Skeletal muscle cell (primary cell): ENCODE measurements at regions not wholly inside any gene's neighbourhood (a gene's known extent, or its start where the extent isn't known, plus 50 kb on each side); places are given as distances from the start of the nearest gene placed in this dataset.

Experiments used
- DNase-seq: peaks from one replicate; pipeline ENCODE4 v3.0.0-alpha.2; 2010; ENCODE audit warnings: low read depth
- H3K4me3 ChIP-seq: 2 replicates; pipeline ENCODE4 v1.5.1; 2011; ENCODE audit warnings: low read depth, mild to moderate bottlenecking, control low read depth, low read length, moderate library complexity

DNA sequence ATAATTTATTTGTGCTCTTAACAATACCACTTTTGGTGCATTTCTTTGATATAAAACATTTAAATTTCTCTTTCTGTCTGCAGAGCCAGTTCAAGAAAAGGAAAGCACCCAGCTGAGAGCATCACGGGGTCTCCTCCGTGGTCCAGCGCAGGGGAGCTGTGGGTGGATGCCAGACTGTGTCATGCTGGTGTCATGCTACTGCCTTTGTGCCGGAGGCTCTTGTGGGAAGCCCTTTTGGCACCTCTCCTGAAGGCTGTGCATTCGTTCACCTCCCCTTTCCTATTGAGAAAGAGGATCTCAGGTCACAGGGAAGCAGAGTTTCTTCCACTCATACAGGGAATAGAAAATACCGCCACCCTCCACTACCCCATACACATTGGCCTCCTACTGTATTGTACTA is 450.4 kb downstream of the GALR1 start:
- no peak overlapping the region for H3K4me3 ChIP-seq
- no peak for DNase-seq

DNA sequence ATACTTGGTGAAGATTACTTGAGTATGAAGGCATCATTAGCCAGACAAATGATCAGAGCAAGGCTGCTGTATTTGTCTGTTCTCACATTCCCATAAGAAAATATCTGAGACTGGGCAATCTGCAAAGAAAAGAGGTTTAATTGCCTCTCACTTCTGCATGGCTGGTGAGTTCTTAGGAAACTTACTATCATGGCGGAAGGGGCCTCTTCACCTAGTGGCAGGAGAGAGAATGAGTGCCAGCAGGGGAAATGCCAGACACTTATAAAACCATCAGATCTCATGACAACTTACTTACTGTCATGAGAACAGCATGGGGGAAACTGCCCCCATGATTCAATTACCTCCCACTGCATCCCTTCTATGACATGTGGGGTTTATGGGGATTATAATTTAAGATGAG is 452.3 kb downstream of the GALR1 start:
- no peak overlapping the region for H3K4me3 ChIP-seq
- no peak for DNase-seq

DNA sequence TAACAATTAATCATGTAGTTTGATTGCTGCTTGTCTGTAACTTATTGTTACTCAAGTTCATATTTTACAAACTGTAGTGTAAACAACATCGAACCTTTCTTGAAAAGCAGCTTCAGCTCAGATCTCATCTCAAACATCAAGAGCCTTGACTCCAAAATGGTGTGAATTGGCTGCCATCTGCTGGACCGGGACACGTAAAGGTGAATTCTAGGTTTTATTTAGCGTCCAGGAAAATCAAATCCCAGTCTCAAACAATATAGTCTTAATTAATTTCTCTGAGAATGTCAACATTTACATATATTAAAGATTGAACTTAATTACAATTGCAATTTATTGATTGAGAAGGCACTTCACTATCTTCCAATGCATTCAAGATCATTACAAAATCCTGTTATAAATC is 453.0 kb downstream of the GALR1 start:
- H3K4me3 ChIP-seq = no peak overlapping the region
- DNase-seq = no peak

DNA sequence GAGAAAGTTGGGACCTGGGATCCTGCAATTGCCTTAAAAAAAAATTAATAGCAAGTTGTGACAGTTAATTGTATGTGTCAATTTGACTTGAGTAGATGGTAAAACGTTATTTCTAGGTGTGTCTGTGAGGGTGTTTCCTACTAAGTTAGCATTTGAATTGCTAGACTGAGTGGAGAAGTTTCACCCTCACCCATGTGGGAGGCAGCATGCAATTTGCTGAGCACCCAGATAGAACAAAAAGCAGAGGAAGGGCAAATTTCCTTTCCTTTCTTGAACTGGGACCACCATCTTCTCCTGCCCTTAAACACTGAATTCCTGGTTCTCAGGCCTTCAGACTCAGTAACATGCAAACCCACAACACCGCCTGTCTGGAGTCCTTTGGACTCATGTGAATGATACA is 455.7 kb downstream of the GALR1 start:
- DNase-seq = no peak
- no peak overlapping the region for H3K4me3 ChIP-seq

DNA sequence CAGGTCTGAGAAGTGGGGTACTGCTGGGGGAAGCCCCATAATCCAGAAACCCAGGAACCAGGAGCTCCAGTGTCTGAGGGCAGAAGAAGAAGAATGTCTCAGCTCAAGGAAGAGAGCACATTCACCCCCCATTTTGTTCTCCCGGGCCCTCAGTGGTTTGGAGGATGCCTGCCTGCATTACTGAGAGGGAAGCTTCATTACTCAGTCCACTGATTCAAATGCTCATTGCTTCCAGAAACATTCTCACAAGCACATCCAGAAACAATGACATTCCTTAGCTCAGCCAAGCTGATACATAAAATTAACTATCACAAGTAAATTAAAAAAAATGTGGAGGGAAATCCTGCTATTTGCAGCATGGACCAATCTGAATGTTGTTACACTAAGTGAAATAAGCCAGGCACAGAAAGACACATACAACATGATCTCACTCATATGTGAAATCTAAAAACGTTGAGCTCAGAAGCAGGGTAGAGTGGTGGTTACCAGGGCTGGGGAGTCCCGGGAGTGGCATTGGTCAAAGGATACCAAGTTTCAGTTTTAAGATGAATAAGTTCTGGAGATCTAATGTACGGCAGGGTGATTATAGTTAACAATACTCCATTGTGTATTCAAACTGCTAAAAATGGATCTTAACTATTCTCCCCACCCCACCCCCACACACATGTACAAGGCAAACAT is 459.3 kb downstream of the GALR1 start:
- no peak overlapping the region for H3K4me3 ChIP-seq
- no peak for DNase-seq

DNA sequence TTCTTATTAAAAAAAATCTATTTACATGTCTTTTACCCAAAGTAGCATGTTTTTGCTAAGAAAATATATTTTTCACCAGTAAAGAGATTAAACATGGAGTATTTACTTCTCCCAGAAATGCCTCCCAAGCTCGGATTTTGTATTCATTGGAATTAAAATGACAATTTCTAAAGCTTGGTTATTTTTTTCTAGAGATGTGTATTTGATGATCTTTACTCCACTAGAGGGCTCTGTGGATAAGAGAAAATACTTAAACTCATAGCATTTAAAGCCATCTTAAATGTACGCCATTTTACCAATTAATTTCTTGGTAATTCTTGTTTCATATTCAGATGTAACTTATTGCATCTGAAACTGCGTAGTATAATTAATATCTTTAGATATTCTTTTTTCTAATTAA is 461.4 kb downstream of the GALR1 start:
- DNase-seq = no peak
- H3K4me3 ChIP-seq = no peak overlapping the region

DNA sequence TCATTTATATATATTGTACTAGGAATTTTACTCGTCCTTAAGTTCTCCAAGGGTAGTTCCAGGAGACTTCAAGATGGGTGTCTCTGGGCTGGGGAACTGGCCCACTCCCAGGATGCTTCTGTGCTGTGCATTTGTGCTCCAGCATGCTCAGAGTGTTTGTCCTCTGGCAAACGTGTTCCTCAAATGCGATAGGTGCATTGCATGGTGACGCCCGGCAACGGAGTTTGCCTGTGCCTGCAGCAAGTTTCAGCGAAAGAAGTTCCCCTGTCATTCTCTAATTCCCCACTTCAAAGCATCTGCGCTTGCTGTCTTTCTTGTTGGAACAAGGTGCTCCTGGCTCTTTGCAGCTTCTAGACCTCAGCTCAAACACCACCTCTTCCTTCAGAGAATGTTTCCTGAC is 465.1 kb downstream of the GALR1 start:
- no peak for DNase-seq

DNA sequence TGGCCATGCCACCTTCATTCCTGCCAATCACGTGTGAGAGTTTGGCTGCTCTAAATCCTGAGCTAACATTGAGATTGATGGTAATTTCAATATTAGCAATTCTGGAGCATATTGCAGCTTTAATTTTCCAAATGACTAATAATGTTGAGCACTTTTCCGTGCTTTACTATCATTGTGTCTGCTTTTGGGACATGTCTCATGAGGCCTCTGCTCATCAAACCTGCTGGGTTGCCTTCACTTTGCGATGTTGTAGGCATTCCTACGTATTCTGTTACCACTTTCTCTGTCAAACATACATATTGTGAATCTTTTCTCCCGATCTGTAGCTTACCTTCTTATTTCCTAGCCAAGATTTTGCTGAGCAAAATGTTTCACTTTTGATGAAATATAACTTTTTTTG is 466.6 kb downstream of the GALR1 start:
- DNase-seq = no peak
- H3K4me3 ChIP-seq = no peak overlapping the region

More for the DNA sequence above, 465.1 kb downstream of the GALR1 start:
- no peak overlapping the region for H3K4me3 ChIP-seq

DNA sequence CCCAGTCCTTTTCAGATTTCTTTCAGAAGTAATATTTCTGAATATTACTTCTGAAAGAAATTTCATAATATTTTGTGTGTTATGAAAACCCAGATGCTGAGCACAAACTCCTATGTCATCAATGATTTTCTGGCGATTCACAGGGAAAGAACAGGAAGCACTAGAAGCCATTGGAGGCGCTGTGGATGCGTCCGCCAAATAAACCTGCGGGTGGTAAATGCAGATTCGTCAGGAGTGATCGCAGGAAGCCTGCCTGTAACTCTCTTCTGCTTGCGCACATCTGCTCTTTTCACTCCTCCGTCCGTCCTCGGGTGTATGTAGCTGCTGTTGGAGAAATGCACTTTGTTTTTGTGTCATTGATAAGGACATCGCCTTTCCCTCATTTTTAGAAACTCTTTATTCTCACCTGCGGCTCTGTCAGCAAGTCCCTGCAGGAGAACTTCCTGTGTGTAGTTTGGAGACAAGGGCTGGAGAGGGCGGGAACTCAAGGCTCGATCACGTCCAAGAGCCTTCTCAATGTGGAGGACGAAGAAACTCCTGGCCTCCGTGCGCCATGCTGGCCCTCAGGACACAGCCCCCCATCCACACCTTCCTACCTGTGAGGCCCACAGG is 483.8 kb downstream of the GALR1 start:
- no peak overlapping the region for H3K4me3 ChIP-seq
- no peak for DNase-seq

DNA sequence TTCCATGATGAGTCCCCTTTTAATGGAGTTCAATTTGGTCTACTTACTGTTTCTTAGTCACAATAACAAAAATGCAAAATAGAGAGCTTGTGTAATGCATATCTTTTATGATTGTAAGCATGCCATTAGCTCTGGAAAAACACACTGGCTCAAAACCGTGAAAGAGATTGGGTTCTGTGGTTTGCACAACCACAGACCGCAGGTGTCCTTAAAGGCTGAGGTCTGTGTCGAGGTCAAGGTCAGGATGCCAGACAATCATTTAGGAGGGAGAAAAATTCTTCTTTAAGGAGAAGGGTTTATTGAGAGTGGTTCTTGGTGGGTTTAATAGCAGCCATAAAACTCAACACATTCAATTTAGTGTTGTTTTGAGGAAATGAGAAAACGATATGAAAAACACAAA is 487.2 kb downstream of the GALR1 start:
- no peak for DNase-seq
- H3K4me3 ChIP-seq = no peak overlapping the region

DNA sequence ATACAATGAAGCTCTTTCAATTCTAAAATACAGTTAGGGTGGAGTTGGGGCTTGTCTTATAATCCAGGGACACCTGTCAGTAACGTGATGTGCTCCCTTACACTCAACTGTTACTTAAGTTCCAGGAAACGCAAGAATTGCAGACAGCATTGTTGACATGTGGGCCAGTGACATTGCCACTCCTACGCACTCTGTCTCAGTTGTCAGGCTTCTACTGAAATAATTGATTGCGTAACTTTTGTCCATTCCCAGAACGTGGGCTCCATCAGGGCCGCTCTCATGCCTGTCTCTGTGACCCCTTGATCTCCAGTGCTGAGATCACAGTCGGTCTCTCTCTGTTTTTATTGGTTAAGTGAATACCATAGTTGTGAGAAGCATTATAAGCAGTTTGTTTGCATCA is 487.8 kb downstream of the GALR1 start:
- DNase-seq = no peak
- no peak overlapping the region for H3K4me3 ChIP-seq

DNA sequence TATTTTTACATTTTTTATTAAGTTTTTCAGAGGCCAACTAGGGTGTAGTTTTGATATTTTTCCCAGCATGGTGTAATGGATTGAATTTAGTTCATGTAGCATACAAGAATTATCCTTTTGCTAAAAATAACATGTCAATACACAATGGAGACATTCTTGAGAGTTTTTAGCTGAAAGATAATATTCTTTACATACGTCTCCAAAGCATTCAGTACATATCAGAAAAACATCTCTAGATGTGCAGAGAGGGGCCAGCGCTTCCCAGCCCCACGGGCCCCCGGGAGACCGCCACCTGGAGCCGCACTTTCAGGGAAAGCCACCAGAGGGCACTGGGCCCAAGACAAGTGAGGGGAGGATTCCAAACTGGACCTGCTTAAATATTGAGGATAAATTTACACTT is 499.4 kb downstream of the GALR1 start:
- H3K4me3 ChIP-seq = no peak overlapping the region
- DNase-seq = no peak

DNA sequence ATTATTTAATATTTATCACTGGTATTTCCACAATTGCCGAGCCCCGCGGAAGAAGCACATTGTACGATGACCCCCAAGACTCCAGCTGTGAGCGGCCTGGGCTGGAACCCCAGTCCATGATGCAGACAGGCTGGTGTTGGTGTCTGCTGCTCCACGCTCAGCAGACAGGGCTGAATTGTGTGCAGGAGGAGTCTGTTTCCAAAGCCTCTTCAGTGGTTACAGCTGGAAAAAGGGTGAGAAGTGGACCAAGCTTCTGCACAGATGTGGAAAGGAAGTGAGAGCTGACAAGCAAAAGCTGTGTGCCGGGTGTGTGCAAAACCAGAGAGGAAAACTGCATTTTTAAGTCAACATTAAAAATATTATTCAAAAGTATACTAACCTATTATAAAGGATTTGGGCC is 500.4 kb downstream of the GALR1 start:
- H3K4me3 ChIP-seq = no peak overlapping the region
- no peak for DNase-seq

DNA sequence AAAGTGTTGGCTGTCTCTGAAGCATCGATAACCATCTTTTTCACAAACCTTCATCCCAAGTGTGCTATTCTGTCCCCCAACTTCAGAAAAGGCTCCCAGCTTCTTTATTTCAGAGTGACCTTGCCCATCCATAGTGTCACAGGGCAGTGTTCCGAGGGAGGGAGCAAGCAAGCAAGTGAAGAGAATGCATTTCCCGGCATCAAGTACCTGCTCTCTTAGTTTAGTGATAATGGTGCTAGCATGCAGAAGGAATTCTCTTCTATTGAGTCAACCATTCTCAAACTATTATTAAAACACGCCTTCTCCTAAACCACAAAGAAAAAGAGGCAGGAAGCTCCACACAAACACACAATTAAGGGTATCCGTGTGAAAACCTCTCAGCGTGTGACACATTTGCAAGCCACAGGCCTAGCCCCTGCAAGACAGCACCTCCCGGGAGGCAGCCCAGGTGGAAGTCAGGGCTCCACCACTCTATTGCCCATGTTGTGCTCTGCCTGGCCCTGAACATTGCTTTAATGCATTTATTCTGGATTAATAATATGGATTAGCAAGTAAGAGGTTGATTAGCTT is 504.9 kb downstream of the GALR1 start:
- no peak overlapping the region for H3K4me3 ChIP-seq
- DNase-seq = no peak

DNA sequence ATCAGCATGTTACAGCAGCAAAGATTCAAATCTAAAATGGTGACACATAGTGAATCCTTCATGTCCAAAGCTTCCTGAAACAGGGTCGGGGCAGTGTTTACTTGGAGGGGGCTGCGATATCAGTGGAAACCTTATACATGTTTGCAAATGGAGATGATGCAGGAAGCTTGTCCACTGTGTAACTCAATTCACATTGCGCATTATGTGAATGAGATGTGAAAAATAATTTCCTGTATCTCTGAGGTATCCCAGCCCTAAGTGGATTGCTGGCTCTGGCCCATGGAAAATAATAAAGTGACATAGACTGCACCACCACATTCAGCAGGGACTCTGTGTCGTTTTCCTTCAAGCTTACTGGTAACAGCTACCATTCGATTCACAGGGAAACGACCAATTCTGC is 505.5 kb downstream of the GALR1 start:
- H3K4me3 ChIP-seq = no peak overlapping the region
- no peak for DNase-seq

DNA sequence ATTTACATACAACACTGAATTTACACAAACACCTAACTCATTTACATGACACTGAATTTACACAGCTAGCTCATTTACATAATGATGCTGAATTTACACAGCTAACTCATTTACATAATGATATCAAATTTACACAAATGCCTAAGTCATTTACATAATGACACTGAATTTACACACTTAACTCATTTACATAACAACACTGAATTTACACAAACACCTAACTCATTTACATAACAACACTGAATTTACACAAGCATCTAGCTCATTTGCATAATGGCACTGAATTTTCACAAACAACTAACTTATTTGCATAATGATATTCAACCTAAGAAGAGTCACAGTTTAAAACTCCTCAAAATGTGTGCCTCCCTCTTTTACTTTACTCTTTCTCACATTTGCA is 511.7 kb downstream of the GALR1 start:
- no peak for DNase-seq
- H3K4me3 ChIP-seq = no peak overlapping the region

DNA sequence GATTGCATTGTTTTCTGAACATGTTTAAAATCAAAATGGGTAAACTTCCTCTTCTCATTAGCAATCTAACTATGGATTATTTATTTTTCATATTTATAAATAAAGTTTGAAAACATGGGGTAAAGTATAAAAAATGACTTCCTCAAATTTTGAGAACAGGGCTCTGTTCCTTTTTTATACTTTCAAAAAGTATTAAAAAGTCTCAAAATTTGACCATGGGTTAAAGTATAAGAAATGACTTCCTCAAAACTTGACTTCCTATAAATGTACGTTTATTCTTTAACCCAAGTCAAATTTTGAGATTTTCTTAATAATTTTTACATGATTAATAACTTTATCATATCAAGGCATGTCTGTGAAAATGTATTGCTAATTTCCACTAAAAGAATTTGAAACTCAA is 512.4 kb downstream of the GALR1 start:
- DNase-seq = no peak
- H3K4me3 ChIP-seq = no peak overlapping the region

DNA sequence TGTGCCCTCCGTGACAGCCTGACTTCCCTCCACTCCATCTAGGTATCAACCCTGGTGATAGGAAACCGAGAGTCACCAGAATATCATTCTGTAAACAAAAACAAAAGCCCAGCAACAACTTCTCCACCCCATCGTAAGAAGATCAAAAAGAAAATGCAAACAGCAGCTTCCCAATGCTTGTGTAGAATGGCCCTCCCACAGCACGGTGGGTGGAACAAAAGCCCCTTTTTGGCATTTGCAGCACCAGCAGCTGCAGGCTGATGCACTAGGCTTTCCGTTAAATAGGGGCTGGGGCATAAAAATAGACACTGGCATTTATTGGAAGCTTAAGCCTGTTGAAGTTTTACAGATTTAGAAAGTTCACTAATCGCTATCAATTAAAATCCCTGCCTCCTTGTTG is 513.0 kb downstream of the GALR1 start:
- no peak overlapping the region for H3K4me3 ChIP-seq

DNA sequence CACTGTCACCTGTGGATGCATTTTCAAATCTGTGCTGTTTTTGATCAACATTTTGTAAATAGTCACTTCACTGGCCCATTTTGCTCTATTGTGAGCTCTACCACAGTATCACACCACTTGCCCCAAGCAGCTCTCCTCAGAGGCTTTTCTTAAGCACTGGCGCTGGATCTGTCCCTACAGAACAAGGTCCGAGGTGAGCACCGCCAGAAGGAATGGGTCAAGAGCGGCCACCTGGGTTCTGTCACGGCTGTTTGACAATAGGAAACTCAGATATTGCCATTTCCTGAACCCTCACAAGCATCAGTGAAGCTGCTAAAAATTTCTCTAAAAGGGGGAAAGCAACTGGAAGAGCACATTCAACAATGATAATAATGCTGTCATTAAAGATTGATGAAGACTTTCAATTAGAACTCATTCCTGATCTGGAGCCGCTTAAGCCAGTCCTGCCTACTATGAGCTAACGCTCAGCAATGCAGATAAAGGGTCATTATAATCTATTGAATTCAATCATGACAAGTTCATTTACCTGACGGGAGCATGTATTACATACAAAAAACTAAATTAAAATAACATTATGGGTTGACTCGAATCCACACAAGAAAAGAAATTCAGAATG is 514.0 kb downstream of the GALR1 start:
- no peak for DNase-seq
- H3K4me3 ChIP-seq = no peak overlapping the region

More for the DNA sequence above, 513.0 kb downstream of the GALR1 start:
- DNase-seq = no peak

DNA sequence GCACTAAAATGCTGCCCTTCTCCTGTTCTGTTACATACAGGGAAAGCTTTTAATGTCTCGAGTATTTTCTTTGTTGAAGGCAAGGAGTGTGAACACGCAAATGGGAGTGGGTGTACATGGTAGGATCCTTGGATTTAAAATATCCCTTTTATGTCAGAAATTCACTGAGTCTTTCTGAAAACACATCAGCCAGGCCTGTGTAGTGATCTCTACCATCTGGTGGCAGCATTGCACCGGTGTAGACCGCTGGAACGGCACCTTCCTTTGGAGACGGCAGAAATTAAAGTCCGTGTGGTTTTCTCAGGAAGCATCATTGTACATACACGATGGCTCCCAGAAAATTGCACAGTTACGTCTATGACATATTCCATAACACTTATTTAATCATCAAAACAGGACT is 515.8 kb downstream of the GALR1 start:
- no peak for DNase-seq
- H3K4me3 ChIP-seq = no peak overlapping the region

DNA sequence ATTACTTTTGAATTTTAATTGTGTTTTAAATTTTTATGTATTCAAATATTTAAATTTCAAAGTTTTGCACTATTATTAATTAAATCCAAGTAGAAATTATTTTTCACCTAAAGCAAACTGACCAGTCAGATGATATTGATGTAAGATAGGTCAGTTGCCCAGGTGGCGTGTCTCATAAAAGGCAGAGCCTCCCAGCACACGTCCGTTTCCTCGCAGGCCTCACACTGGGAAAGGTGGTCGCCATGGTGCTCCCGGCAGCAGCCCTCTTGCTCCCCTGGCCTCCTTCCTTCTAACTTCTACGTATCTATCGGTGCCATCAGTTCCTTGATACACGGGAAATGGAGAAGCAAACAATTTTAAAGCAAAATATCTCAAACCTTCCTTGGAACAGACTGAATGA is 516.8 kb downstream of the GALR1 start:
- DNase-seq = no peak
- no peak overlapping the region for H3K4me3 ChIP-seq
